Hepatocyte (in vitro differentiated cells): ENCODE measurements at regions not wholly inside any gene's neighbourhood (a gene's known extent, or its start where the extent isn't known, plus 50 kb on each side); places are given as distances from the start of the nearest gene placed in this dataset.

ENCODE experiments used
- CTCF ChIP-seq: fragments of 200-600 bp; sonication (generic); IDR thresholded peaks from 2 replicates; pipeline ENCODE4 v1.5.1; 2016; ENCODE audit warnings: antibody characterized with exemption, mild to moderate bottlenecking; ENCODE audit not compliant: poor library complexity
- EZH2phosphoT487 ChIP-seq: fragments of 200-600 bp; sonication (generic); IDR thresholded peaks from one replicate; pipeline ENCODE4 v1.6.1; 2018; ENCODE audit warnings: antibody characterized with exemption, mild to moderate bottlenecking, low read depth, moderate library complexity; ENCODE audit not compliant: unreplicated experiment, severe bottlenecking

GRCh38 chr22:27467711-27468110 lies 333.8 kb downstream of the MN1 start:
- TF ChIP-seq CTCF (no peak), EZH2phosphoT487 (no peak)
